Adrenal gland (tissue), 5 donors: ENCODE measurements at regions not wholly inside any gene's neighbourhood (a gene's known extent, or its start where the extent isn't known, plus 50 kb on each side); places are given as distances from the start of the nearest gene placed in this dataset.

ENCODE experiments used
- CTCF ChIP-seq, 6 experiments: fragments of 450-650 bp in 4 of 6; fragments of 200-600 bp in 2 of 6; sonication (generic) in 1 of 6; IDR thresholded peaks; 1 replicate in 5 of 6; 2 replicates in 1 of 6; pipeline versions ENCODE4 v1.5.1 to v1.8.0; 2016 to 2021; ENCODE audit warnings: antibody characterized with exemption in 6 of 6, mild to moderate bottlenecking in 2 of 6, moderate library complexity in 1 of 6
- POLR2A ChIP-seq, 2 donors: fragments of 450-650 bp; IDR thresholded peaks; one replicate each; pipeline ENCODE4 v1.6.1; 2017; ENCODE audit warnings: antibody characterized with exemption in 2 of 2, mild to moderate bottlenecking in 2 of 2, moderate library complexity in 1 of 2
- donor health status: DM: no; HTN: no; CAD: no.

- TF ChIP-seq CTCF (IDR thresholded peaks at IDR 0.05) = no peak
- TF ChIP-seq POLR2A (IDR thresholded peaks at IDR 0.05) = no peak
Observed at GRCh38 chr2:53033411-53033810, 734.2 kb upstream of the CHAC2 start.
